Endothelial cell of umbilical vein (primary cell): ENCODE measurements at regions not wholly inside any gene's neighbourhood (a gene's known extent, or its start where the extent isn't known, plus 50 kb on each side); places are given as distances from the start of the nearest gene placed in this dataset.

Experiments used
- BruUV-seq: library from RNA; stranded (reverse); fragments of 400-500 nt; replicated peaks from 2 replicates; lab custom pipeline; 2021; lab: Mats Ljungman, UMichigan
- CTCF ChIA-PET: fragments of 300-600, 350-600 bp; sonication (Branson Sonifier 250); formaldehyde crosslinking; loops from one replicate; lab custom pipeline; 2021; ENCODE audit warnings: antibody characterized with exemption, inconsistent platforms; lab: Charles Lee
- POLR2A ChIA-PET: fragments of 300-600, 350-600 bp; sonication (Branson Sonifier 250); formaldehyde crosslinking; loops from one replicate; lab custom pipeline; 2021; ENCODE audit warnings: antibody characterized with exemption, inconsistent platforms; lab: Charles Lee
- DNase-seq: peaks from one replicate; pipeline ENCODE4 v3.0.0-alpha.2; 2011; ENCODE audit warnings: low read depth, low spot score
- FAIRE-seq: peaks from 2 replicates; lab custom pipeline; 2011; peaks lifted over from hg19 to GRCh38; lab: Jason Lieb, UNC
- H2AFZ ChIP-seq: 2 replicates; pipeline ENCODE4 v1.6.0; 2012; ENCODE audit warnings: low read depth, low read length, control low read depth, inconsistent platforms
- H3K27ac ChIP-seq: 2 replicates; pipeline ENCODE4 v1.5.1; 2011; ENCODE audit warnings: low read depth, mild to moderate bottlenecking, control low read depth, low read length, moderate library complexity; ENCODE audit not compliant: insufficient read depth
- H3K27me3 ChIP-seq, 2 experiments: 2 replicates each; pipeline versions ENCODE4 v1.6.0 to v1.6.1; 2011; ENCODE audit warnings: low read length in 2 of 2, mixed read lengths in 1 of 2; ENCODE audit not compliant: control insufficient read depth in 2 of 2, insufficient read depth in 2 of 2
- H3K36me3 ChIP-seq, 2 experiments: 2 replicates in 1 of 2; 3 replicates in 1 of 2; pipeline ENCODE4 v1.5.1; 2011; ENCODE audit warnings: low read length in 2 of 2, mild to moderate bottlenecking in 1 of 2, moderate library complexity in 1 of 2; ENCODE audit not compliant: control insufficient read depth in 2 of 2, insufficient read depth in 2 of 2; ENCODE audit errors: extremely low read depth in 1 of 2
- H3K4me1 ChIP-seq: 3 replicates; pipeline ENCODE4 v1.5.1; 2011; ENCODE audit warnings: mild to moderate bottlenecking, low read length; ENCODE audit not compliant: control insufficient read depth, insufficient read depth; ENCODE audit errors: extremely low read depth
- H3K4me2 ChIP-seq: 2 replicates; pipeline ENCODE4 v1.6.1; 2011; ENCODE audit warnings: low read length, control low read depth, mixed read lengths; ENCODE audit not compliant: insufficient read depth
- H3K4me3 ChIP-seq, 3 experiments: fragments of 200-600 bp in 1 of 3; sonication (generic), shearing (Covaris generic) in 1 of 3; replicated peaks in 1 of 3; 2 replicates each; pipeline ENCODE4 v1.5.1; 2011 to 2016; ENCODE audit warnings: control low read depth in 3 of 3, low read length in 3 of 3, mild to moderate bottlenecking in 2 of 3, inconsistent platforms in 1 of 3, low read depth in 1 of 3, moderate library complexity in 1 of 3; ENCODE audit not compliant: insufficient read depth in 1 of 3
- H3K79me2 ChIP-seq: 2 replicates; pipeline ENCODE4 v1.6.0; 2012; ENCODE audit warnings: low read length, inconsistent platforms; ENCODE audit not compliant: control insufficient read depth, insufficient read depth
- H3K9ac ChIP-seq: replicated peaks from 2 replicates; pipeline ENCODE3; 2011; ENCODE audit warnings: low read length, control low read depth; ENCODE audit not compliant: insufficient read depth; ENCODE audit errors: extremely low read depth
- H3K9me1 ChIP-seq: replicated peaks from 3 replicates; pipeline ENCODE4 v1.6.0; 2011; ENCODE audit warnings: mild to moderate bottlenecking, low read length; ENCODE audit not compliant: control insufficient read depth, insufficient read depth; ENCODE audit errors: extremely low read depth
- H3K9me3 ChIP-seq: replicated peaks from 2 replicates; pipeline ENCODE4 v1.5.1; 2012; ENCODE audit warnings: low read length, inconsistent platforms; ENCODE audit not compliant: control insufficient read depth, insufficient read depth
- H4K20me1 ChIP-seq: replicated peaks from 2 replicates; pipeline ENCODE3; 2011; ENCODE audit warnings: mild to moderate bottlenecking, low read length; ENCODE audit not compliant: control insufficient read depth, insufficient read depth; ENCODE audit errors: extremely low read depth
- CTCF ChIP-seq, 2 donors: IDR thresholded peaks; 1 replicate in 1 of 2; 2 replicates in 1 of 2; pipeline ENCODE4 v1.5.1; 2011; ENCODE audit warnings: low read length in 2 of 2, mild to moderate bottlenecking in 2 of 2, moderate library complexity in 2 of 2, control low read depth in 1 of 2, inconsistent platforms in 1 of 2, low read depth in 1 of 2; ENCODE audit not compliant: insufficient read depth in 1 of 2; ENCODE audit errors: extremely low read depth in 1 of 2
- EZH2 ChIP-seq: IDR thresholded peaks from 2 replicates; pipeline ENCODE4 v1.6.1; 2012; ENCODE audit warnings: borderline replicate concordance, low read depth, mild to moderate bottlenecking, moderate library complexity, low read length, inconsistent platforms; ENCODE audit not compliant: severe bottlenecking
- FOS ChIP-seq: IDR thresholded peaks from 2 replicates; pipeline ENCODE4 v1.6.1; 2011; ENCODE audit warnings: mild to moderate bottlenecking, low read length, moderate library complexity, borderline replicate concordance; ENCODE audit not compliant: insufficient read depth
- GATA2 ChIP-seq: IDR thresholded peaks from 2 replicates; pipeline ENCODE4 v1.7.0; 2011; ENCODE audit warnings: low read depth, mild to moderate bottlenecking, moderate library complexity, mixed read lengths, low read length; ENCODE audit not compliant: insufficient read length, insufficient read depth
- JUN ChIP-seq: IDR thresholded peaks from 2 replicates; pipeline ENCODE4 v1.6.1; 2011; ENCODE audit warnings: borderline replicate concordance, low read depth; ENCODE audit not compliant: insufficient read length, insufficient read depth
- MYC ChIP-seq: IDR thresholded peaks from one replicate; pipeline ENCODE4 v1.6.1; 2011; ENCODE audit warnings: mild to moderate bottlenecking, low read depth, low read length
- POLR2A ChIP-seq: IDR thresholded peaks from 2 replicates; pipeline ENCODE4 v1.6.1; 2012; ENCODE audit warnings: low read depth, mild to moderate bottlenecking, control low read depth, low read length
- POLR2AphosphoS5 ChIP-seq: IDR thresholded peaks from 2 replicates; pipeline ENCODE4 v1.6.1; 2012; ENCODE audit warnings: low read depth, mild to moderate bottlenecking, control low read depth, low read length, moderate library complexity; ENCODE audit not compliant: insufficient read depth
- dilution Hi-C: fragments of 300-500 bp; cut with MboI; formaldehyde crosslinking; loops from one replicate; pipeline ENCODE4 v1.15.0; 2019; ENCODE audit warnings: low sequenced_read_pairs; ENCODE audit not compliant: extremely low pct_ligation_motif_present
- intact Hi-C: fragments of 100-400 bp; cut with micrococcal nuclease; formaldehyde crosslinking; loops from one replicate; pipeline ENCODE4 v1.10.0; 2022
- TF ChIP-seq, protein P1 (sequence below): IDR thresholded peaks from 2 replicates; pipeline ENCODE4 v1.6.1; 2011; ENCODE audit not compliant: insufficient read depth, insufficient read length

GRCh38 chr6:142700032-142700431 is 244.9 kb downstream of the HIVEP2 start:
- Histone ChIP-seq H3K36me3 (no peaks in the 10 kb centered on the region), H3K4me1 (peaks cover 7% of the 10 kb centered on the region), H3K9ac (no peak overlapping the region), H3K9me3 (no peaks in the 10 kb centered on the region), H3K4me2 (no peak overlapping the region), H3K9me1 (no peaks in the 10 kb centered on the region), H3K27ac (no peak overlapping the region), H3K4me3 (no peak overlapping the region), H3K27me3 (no peaks in the 10 kb centered on the region), H2AFZ (no peak overlapping the region), H4K20me1 (no peaks in the 10 kb centered on the region), H3K79me2 (no peaks in the 10 kb centered on the region)
- dilution Hi-C loops (no loop called here), intact Hi-C loops (no loop called here)
- no peak for TF ChIP-seq JUN
- TF ChIP-seq CTCF (IDR thresholded peaks at IDR 0.05; ENCODE audit: extremely low read depth in 1 of 2, insufficient read depth in 1 of 2, low read depth in 1 of 2, low read length in 2 of 2) = no peak
- TF ChIP-seq GATA2 = no peak
- no peak for TF ChIP-seq POLR2AphosphoS5
- TF ChIP-seq EZH2 = no peak
- TF ChIP-seq POLR2A = no peak
- no peak for TF ChIP-seq MYC
- TF ChIP-seq, protein P1, sequence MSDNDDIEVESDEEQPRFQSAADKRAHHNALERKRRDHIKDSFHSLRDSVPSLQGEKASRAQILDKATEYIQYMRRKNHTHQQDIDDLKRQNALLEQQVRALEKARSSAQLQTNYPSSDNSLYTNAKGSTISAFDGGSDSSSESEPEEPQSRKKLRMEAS = no peak
- no peak for TF ChIP-seq FOS
- ChIA-PET POLR2A (no interaction called here), CTCF (no interaction called here)
- DNase-seq = no peak
- BruUV-seq = no TSS peak
- FAIRE-seq = no peak
